ENCODE measurements at regions not wholly inside any gene's neighbourhood (a gene's known extent, or its start where the extent isn't known, plus 50 kb on each side); places are given as distances from the start of the nearest gene placed in this dataset.

DNA sequence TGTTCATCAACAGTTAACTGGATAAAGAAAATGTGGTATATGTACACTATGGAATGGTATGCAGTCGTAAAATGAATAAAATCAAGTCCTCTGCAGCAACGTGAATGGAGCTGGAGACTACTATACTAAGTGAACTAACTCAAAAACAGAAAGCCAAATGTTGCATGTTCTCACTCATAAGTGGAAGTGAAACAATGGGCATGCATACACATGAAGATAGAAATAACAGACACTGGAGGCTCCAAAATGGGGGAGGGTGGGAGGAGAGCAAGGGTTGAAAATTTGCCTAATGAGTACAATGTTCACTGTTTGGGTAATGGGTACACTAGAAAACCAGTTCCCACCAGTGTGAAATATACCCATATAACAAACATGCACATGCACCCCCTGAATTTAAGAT, 179.5 kb downstream of the ZWINT start (continued):
- TF ChIP-seq, protein P1, sequence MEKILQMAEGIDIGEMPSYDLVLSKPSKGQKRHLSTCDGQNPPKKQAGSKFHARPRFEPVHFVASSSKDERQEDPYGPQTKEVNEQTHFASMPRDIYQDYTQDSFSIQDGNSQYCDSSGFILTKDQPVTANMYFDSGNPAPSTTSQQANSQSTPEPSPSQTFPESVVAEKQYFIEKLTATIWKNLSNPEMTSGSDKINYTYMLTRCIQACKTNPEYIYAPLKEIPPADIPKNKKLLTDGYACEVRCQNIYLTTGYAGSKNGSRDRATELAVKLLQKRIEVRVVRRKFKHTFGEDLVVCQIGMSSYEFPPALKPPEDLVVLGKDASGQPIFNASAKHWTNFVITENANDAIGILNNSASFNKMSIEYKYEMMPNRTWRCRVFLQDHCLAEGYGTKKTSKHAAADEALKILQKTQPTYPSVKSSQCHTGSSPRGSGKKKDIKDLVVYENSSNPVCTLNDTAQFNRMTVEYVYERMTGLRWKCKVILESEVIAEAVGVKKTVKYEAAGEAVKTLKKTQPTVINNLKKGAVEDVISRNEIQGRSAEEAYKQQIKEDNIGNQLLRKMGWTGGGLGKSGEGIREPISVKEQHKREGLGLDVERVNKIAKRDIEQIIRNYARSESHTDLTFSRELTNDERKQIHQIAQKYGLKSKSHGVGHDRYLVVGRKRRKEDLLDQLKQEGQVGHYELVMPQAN (conservative IDR thresholded peaks at IDR 0.05): no peak
- TF ChIP-seq LARP7 (IDR thresholded peaks at IDR 0.05) (no peak), ESRRA (IDR thresholded peaks at IDR 0.05; ENCODE audit: low read length) (no peak), SMAD5 (IDR thresholded peaks at IDR 0.05; ENCODE audit: low read depth) (no peak), SPI1 (IDR thresholded peaks at IDR 0.05; ENCODE audit: borderline replicate concordance, insufficient read depth, low read depth, low read length) (peak; percentile 68; the same call in 1 of the 2 replicates), BHLHE40 (IDR thresholded peaks at IDR 0.05; ENCODE audit: borderline replicate concordance in 1 of 2, low read depth in 2 of 2, low read length in 1 of 2) (peak in 1 of 2 experiments; percentile 15; a peak in 1 of 4 replicates), POLR2AphosphoS5 (IDR thresholded peaks at IDR 0.05; ENCODE audit: low read length) (no peak), SMARCA5 (IDR thresholded peaks at IDR 0.05) (no peak), KAT2A (conservative IDR thresholded peaks at IDR 0.05; ENCODE audit: control insufficient read depth, low read depth, low read length) (no peak), SIN3A (IDR thresholded peaks at IDR 0.05; ENCODE audit: low read depth, low read length) (no peak), POLR2AphosphoS2 (IDR thresholded peaks at IDR 0.05; ENCODE audit: low read depth, low read length) (no peak), HCFC1 (IDR thresholded peaks at IDR 0.05; ENCODE audit: low read length) (no peak)
- TF ChIP-seq, protein P2, sequence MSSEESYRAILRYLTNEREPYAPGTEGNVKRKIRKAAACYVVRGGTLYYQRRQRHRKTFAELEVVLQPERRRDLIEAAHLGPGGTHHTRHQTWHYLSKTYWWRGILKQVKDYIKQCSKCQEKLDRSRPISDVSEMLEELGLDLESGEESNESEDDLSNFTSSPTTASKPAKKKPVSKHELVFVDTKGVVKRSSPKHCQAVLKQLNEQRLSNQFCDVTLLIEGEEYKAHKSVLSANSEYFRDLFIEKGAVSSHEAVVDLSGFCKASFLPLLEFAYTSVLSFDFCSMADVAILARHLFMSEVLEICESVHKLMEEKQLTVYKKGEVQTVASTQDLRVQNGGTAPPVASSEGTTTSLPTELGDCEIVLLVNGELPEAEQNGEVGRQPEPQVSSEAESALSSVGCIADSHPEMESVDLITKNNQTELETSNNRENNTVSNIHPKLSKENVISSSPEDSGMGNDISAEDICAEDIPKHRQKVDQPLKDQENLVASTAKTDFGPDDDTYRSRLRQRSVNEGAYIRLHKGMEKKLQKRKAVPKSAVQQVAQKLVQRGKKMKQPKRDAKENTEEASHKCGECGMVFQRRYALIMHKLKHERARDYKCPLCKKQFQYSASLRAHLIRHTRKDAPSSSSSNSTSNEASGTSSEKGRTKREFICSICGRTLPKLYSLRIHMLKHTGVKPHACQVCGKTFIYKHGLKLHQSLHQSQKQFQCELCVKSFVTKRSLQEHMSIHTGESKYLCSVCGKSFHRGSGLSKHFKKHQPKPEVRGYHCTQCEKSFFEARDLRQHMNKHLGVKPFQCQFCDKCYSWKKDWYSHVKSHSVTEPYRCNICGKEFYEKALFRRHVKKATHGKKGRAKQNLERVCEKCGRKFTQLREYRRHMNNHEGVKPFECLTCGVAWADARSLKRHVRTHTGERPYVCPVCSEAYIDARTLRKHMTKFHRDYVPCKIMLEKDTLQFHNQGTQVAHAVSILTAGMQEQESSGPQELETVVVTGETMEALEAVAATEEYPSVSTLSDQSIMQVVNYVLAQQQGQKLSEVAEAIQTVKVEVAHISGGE (CRISPR knock-in tag; IDR thresholded peaks at IDR 0.05): no peak
- TF ChIP-seq, protein P3, sequence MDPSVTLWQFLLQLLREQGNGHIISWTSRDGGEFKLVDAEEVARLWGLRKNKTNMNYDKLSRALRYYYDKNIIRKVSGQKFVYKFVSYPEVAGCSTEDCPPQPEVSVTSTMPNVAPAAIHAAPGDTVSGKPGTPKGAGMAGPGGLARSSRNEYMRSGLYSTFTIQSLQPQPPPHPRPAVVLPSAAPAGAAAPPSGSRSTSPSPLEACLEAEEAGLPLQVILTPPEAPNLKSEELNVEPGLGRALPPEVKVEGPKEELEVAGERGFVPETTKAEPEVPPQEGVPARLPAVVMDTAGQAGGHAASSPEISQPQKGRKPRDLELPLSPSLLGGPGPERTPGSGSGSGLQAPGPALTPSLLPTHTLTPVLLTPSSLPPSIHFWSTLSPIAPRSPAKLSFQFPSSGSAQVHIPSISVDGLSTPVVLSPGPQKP (IDR thresholded peaks at IDR 0.05; ENCODE audit: low read depth, low read length): no peak
- TF ChIP-seq, protein P4, sequence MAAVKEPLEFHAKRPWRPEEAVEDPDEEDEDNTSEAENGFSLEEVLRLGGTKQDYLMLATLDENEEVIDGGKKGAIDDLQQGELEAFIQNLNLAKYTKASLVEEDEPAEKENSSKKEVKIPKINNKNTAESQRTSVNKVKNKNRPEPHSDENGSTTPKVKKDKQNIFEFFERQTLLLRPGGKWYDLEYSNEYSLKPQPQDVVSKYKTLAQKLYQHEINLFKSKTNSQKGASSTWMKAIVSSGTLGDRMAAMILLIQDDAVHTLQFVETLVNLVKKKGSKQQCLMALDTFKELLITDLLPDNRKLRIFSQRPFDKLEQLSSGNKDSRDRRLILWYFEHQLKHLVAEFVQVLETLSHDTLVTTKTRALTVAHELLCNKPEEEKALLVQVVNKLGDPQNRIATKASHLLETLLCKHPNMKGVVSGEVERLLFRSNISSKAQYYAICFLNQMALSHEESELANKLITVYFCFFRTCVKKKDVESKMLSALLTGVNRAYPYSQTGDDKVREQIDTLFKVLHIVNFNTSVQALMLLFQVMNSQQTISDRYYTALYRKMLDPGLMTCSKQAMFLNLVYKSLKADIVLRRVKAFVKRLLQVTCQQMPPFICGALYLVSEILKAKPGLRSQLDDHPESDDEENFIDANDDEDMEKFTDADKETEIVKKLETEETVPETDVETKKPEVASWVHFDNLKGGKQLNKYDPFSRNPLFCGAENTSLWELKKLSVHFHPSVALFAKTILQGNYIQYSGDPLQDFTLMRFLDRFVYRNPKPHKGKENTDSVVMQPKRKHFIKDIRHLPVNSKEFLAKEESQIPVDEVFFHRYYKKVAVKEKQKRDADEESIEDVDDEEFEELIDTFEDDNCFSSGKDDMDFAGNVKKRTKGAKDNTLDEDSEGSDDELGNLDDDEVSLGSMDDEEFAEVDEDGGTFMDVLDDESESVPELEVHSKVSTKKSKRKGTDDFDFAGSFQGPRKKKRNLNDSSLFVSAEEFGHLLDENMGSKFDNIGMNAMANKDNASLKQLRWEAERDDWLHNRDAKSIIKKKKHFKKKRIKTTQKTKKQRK (IDR thresholded peaks at IDR 0.05; ENCODE audit: low read depth, low read length): no peak
- TF ChIP-seq, protein P5, sequence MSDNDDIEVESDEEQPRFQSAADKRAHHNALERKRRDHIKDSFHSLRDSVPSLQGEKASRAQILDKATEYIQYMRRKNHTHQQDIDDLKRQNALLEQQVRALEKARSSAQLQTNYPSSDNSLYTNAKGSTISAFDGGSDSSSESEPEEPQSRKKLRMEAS (IDR thresholded peaks at IDR 0.05; ENCODE audit: low read depth, low read length): no peak
- TF ChIP-seq, protein P6, sequence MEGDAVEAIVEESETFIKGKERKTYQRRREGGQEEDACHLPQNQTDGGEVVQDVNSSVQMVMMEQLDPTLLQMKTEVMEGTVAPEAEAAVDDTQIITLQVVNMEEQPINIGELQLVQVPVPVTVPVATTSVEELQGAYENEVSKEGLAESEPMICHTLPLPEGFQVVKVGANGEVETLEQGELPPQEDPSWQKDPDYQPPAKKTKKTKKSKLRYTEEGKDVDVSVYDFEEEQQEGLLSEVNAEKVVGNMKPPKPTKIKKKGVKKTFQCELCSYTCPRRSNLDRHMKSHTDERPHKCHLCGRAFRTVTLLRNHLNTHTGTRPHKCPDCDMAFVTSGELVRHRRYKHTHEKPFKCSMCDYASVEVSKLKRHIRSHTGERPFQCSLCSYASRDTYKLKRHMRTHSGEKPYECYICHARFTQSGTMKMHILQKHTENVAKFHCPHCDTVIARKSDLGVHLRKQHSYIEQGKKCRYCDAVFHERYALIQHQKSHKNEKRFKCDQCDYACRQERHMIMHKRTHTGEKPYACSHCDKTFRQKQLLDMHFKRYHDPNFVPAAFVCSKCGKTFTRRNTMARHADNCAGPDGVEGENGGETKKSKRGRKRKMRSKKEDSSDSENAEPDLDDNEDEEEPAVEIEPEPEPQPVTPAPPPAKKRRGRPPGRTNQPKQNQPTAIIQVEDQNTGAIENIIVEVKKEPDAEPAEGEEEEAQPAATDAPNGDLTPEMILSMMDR (IDR thresholded peaks at IDR 0.05 in 2 of 3, conservative IDR thresholded peaks at IDR 0.05 in 1 of 3; ENCODE audit: control insufficient read depth in 2 of 3, extremely low read depth in 1 of 3, insufficient read depth in 1 of 3, low read depth in 3 of 3, low read length in 3 of 3): no peak
